IgD-negative memory B cell (primary cell): ENCODE measurements at regions not wholly inside any gene's neighbourhood (a gene's known extent, or its start where the extent isn't known, plus 50 kb on each side); places are given as distances from the start of the nearest gene placed in this dataset.
"Not testable (repeated sequence)": the region's sequence is repeated elsewhere in the genome, so short reads cannot be mapped to it uniquely, and the experiment has no call there.

Experiments
- H3K27ac Mint-ChIP-seq, 3 donors: one replicate each; pipeline ENCODE4 v1.8.0; 2020 to 2022; ENCODE audit warnings: mild to moderate bottlenecking in 3 of 3, mixed read lengths in 3 of 3, moderate library complexity in 1 of 3
- H3K27me3 Mint-ChIP-seq: one replicate; pipeline ENCODE4 v1.8.0; 2021; ENCODE audit warnings: mixed read lengths
- H3K36me3 Mint-ChIP-seq: one replicate; pipeline ENCODE4 v1.8.0; 2020; ENCODE audit warnings: mild to moderate bottlenecking, mixed read lengths
- H3K4me1 Mint-ChIP-seq, 3 donors: one replicate each; pipeline ENCODE4 v1.8.0; 2020 to 2022; ENCODE audit warnings: mixed read lengths in 3 of 3, mild to moderate bottlenecking in 1 of 3
- H3K4me3 Mint-ChIP-seq, 4 donors: one replicate each; pipeline ENCODE4 v1.8.0; 2020 to 2022; ENCODE audit warnings: mild to moderate bottlenecking in 4 of 4, mixed read lengths in 4 of 4, moderate library complexity in 3 of 4
- H3K9me3 Mint-ChIP-seq, 3 donors: one replicate each; pipeline ENCODE4 v1.8.0; 2020 to 2021; ENCODE audit warnings: mixed read lengths in 3 of 3, mild to moderate bottlenecking in 1 of 3

- no peaks in the 10 kb centered on the region for H3K4me1 Mint-ChIP-seq
- H3K27me3 Mint-ChIP-seq = peaks cover 14% of the 10 kb centered on the region
- H3K9me3 Mint-ChIP-seq = no peaks in the 10 kb centered on the region
- H3K4me3 Mint-ChIP-seq = no peak overlapping the region
- no peak overlapping the region for H3K27ac Mint-ChIP-seq
- H3K36me3 Mint-ChIP-seq = no peaks in the 10 kb centered on the region
Measured at GRCh38 chr10:27410153-27410552, 94.0 kb upstream of the RAB18 start.

- peaks cover 11% of the 10 kb centered on the region for H3K27me3 Mint-ChIP-seq
- no peaks in the 10 kb centered on the region for H3K4me1 Mint-ChIP-seq
- no peak overlapping the region for H3K4me3 Mint-ChIP-seq
- H3K27ac Mint-ChIP-seq = no peak overlapping the region
- no peaks in the 10 kb centered on the region for H3K9me3 Mint-ChIP-seq
- no peaks in the 10 kb centered on the region for H3K36me3 Mint-ChIP-seq
Measured at GRCh38 chr10:27407271-27407670, 96.8 kb upstream of the RAB18 start.

DNA sequence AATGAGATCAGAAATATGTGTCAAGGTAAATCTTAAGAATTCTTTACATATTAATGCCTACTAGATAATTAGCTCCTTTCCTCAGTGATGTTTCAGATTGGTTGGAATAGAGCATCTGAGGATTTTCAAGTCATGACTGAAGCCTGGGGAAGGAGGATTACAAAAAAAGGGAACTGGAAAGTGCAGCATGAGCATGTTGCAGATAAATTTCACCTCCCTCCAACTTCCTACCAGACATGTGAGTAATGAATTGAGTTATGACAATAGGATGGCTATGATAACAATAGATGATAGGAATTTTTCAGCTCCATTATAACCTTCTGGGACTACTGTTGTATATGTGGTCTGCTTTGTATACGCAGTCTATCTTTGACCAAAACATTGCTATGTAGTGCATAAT is 104.2 kb upstream of the RAB18 start:
- Mint-ChIP-seq H3K36me3 (peaks cover 2% of the 10 kb centered on the region), H3K4me1 (no peaks in the 10 kb centered on the region), H3K27ac (no peak overlapping the region), H3K27me3 (peaks cover 7% of the 10 kb centered on the region), H3K4me3 (no peak overlapping the region), H3K9me3 (peaks cover 0 to 3% (median 0%) of the 10 kb centered on the region in 3 donors)

DNA sequence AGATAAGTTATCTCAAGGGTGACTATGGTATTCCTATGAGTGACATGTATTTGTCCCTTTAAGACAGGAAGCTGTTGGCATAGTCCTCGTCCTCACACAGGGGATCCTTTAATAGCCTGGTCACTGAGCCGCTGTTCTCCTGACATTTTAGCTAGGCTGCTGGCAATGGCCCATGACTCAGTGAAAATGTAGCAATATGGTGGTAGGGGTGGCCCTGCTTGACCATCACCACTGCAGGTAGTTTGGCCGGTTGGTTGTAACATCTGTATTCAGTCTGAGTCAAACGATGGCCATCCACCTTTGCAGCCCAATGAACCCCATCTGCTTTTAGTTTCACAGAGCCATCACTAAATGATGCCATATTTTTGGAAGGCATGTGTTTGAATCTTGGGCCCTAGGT is 110.1 kb upstream of the RAB18 start:
- Mint-ChIP-seq H3K4me3 (no peak overlapping the region), H3K36me3 (peaks cover 2% of the 10 kb centered on the region), H3K4me1 (no peaks in the 10 kb centered on the region), H3K27ac (peak overlapping the region in 1 of 3 donors; percentile 74), H3K9me3 (peaks cover 5 to 13% (median 9%) of the 10 kb centered on the region in 3 donors), H3K27me3 (peaks cover 8% of the 10 kb centered on the region)

DNA sequence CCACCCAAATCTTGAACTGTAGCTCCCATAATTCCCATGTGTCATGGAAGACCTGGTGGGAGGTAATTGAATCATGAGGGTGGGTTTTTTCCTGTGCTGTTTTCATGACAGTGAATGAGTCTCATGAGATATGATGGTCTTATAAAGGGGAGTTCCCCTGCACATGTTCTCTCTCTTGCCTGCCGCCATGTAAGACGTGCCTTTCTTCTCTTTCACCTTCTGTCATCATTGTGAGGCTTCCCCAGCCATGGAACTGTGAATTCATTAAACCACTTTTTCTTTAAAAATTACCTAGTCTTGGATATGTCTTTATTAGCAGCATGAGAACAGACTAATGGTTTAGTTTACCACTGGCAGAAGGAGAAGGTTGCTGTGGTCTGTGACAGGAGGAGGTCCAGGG is 111.5 kb upstream of the RAB18 start:
- Mint-ChIP-seq H3K4me3 (no peak overlapping the region), H3K9me3 (peaks cover 5 to 13% (median 9%) of the 10 kb centered on the region in 3 donors), H3K4me1 (no peaks in the 10 kb centered on the region), H3K36me3 (peaks cover 2% of the 10 kb centered on the region), H3K27ac (no peak overlapping the region), H3K27me3 (peaks cover 8% of the 10 kb centered on the region)

GRCh38 chr10:27391916-27392315 is 112.2 kb upstream of the RAB18 start:
- Mint-ChIP-seq H3K27ac (no peak overlapping the region), H3K27me3 (peaks cover 8% of the 10 kb centered on the region), H3K36me3 (peaks cover 2% of the 10 kb centered on the region), H3K4me3 (peak overlapping the region in 1 of 4 donors; percentile 20), H3K4me1 (no peaks in the 10 kb centered on the region), H3K9me3 (peaks cover 5 to 13% (median 9%) of the 10 kb centered on the region in 3 donors)

DNA sequence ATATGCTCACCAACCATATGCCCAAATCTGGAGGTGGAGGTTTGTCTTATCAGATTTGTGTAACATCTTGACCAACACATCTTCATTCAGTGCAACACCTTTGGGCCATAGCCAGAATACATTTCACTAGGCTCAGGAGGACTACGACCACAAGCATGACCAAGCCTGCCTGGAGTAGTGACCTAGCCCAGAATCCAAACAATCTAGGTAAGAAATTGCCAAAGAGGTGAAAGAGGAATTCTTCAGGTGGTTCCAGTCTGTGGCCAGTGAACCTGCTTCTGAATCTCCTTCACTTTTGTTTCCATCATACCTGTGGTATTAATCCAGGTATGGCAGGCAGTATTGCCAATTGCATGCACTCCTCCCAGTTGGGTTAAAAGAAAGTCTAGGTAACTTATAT is 112.8 kb upstream of the RAB18 start:
- no peak overlapping the region for H3K4me3 Mint-ChIP-seq
- no peaks in the 10 kb centered on the region for H3K36me3 Mint-ChIP-seq
- H3K27ac Mint-ChIP-seq = no peak overlapping the region
- H3K27me3 Mint-ChIP-seq = peaks cover 9% of the 10 kb centered on the region
- no peaks in the 10 kb centered on the region for H3K4me1 Mint-ChIP-seq
- H3K9me3 Mint-ChIP-seq = peaks cover 5 to 13% (median 9%) of the 10 kb centered on the region in 3 donors

DNA sequence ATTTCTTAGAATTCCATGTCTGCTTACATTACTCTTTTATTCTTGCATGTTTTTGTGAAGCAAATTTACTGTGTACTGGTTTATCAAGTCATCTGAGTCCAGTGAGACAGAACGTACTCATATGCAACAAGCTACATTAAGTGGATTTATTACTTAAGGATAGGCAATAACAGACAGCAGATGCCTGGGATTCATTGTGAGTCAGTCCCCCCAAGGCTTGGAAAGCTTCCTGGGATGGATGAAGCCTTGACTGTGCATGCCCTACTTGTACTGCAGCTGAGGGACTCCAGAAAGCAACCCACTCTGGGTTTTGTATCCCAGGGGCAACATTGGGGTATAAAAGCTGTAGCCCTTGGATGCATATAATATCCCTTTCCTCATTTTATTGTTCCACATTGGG is 113.4 kb upstream of the RAB18 start:
- Mint-ChIP-seq H3K9me3 (peaks cover 5 to 12% (median 9%) of the 10 kb centered on the region in 3 donors), H3K4me3 (no peak overlapping the region), H3K4me1 (no peaks in the 10 kb centered on the region), H3K27me3 (peaks cover 8% of the 10 kb centered on the region), H3K27ac (no peak overlapping the region), H3K36me3 (no peaks in the 10 kb centered on the region)

DNA sequence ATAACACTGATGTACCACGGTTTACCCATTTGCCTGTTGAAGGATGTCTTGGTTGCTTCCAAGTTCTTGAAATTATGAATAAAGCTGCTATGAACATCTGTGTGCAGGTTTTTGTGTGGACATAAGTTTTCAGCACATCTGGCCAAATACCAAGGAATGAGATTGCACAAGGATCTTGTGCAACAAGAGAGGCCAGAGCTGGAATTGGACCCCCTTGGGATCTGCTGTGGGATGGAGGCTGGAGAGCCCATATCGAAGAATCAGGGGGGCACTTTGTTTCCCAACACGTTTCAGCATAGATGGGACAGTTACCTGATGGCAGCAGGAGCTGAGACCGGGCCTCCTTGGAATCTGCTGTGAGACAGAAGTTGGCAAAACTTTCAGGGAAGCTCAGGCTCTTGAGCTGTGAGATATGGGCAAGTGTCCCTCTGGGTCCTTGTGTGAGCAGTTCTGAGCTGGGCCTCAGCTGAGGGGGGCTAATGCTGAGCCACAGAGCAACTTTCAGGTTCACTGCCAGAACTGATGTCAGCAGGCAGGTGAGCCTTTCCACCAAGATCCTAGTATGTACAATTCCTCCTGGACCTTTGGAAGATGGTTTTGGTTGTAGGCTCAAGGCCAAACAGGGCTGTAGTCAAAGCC is 115.2 kb upstream of the RAB18 start:
- Mint-ChIP-seq H3K9me3 (peaks cover 5 to 10% (median 9%) of the 10 kb centered on the region in 3 donors), H3K27me3 (peaks cover 11% of the 10 kb centered on the region), H3K4me3 (no peak overlapping the region), H3K4me1 (no peaks in the 10 kb centered on the region), H3K27ac (no peak overlapping the region), H3K36me3 (no peaks in the 10 kb centered on the region)

DNA sequence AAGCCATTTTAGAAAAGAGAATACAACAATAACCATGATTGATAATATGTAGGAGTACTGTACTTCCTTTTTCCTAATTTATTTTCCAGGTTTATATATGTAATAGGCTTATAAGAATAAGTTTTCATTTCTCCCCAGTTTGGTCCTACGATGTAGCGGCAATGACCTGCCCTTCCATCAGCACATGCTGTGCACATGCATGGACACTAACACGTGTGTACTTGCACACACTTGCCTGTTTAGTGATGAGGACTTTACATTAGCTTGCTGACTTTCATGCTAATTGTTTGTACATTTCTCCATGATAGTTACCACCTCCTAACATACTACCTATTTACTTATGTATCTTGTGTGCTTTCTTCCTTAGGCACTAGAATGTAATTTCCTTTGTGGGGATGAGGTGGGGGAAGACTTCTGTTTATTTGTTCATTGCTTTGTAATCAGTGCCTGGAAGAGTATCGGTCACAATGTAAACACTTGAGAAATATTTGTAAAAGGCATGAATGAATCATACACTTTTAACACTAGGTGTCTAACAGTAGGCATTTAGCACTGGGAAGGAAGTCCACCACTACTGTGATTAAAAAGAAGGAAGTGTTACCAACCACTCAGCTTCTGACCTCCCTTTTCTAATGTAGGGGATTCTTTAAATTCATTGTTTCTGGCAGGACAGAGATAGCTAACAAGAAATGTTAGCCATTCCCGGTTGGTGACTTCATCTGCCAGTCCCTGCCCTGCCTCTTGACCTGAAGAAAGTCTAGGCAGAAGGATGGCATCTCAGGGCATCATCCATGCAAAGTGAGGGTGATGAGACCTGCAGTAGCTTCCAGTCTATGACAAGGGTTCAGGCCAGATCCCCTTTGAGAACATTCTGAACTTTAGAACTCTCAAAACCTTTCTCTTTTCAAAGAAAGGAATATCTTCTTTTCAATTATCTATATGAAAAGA is 120.2 kb upstream of the RAB18 start:
- H3K36me3 Mint-ChIP-seq = no peaks in the 10 kb centered on the region
- H3K4me3 Mint-ChIP-seq = no peak overlapping the region
- H3K27ac Mint-ChIP-seq = no peak overlapping the region
- peaks cover 0 to 2% (median 0%) of the 10 kb centered on the region in 3 donors for H3K4me1 Mint-ChIP-seq
- H3K9me3 Mint-ChIP-seq = no peaks in the 10 kb centered on the region
- H3K27me3 Mint-ChIP-seq = peaks cover 12% of the 10 kb centered on the region

- no peaks in the 10 kb centered on the region for H3K36me3 Mint-ChIP-seq
- no peak overlapping the region for H3K27ac Mint-ChIP-seq
- H3K4me1 Mint-ChIP-seq = peaks cover 0 to 2% (median 0%) of the 10 kb centered on the region in 3 donors
- H3K27me3 Mint-ChIP-seq = peaks cover 12% of the 10 kb centered on the region
- H3K9me3 Mint-ChIP-seq = no peaks in the 10 kb centered on the region
- no peak overlapping the region for H3K4me3 Mint-ChIP-seq
Measured at GRCh38 chr10:27382176-27382575, 121.9 kb upstream of the RAB18 start.

DNA sequence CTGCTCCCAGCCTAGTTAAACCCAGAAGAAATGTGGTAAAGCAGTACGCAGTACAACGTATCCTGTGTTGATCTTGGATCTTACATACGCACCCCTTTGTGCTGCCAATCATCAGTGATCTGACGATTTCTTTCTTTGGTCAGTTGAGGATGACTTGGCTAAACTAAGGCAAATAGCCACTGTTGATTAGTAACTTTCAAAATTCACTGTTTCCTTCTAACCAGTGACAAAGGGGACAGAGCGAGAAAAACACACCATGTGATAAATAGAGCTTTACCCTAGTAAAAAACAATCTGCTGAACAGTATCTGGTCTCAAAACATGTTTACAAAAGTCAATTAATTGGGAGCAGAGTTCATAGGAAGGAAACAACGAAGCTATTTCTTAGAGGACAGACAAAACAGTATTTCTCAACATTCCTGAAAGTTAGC is 123.2 kb upstream of the RAB18 start:
- H3K4me1 Mint-ChIP-seq = peaks cover 0 to 2% (median 0%) of the 10 kb centered on the region in 3 donors
- H3K4me3 Mint-ChIP-seq = no peak overlapping the region
- H3K9me3 Mint-ChIP-seq = no peaks in the 10 kb centered on the region
- peaks cover 10% of the 10 kb centered on the region for H3K27me3 Mint-ChIP-seq
- H3K36me3 Mint-ChIP-seq = no peaks in the 10 kb centered on the region
- no peak overlapping the region for H3K27ac Mint-ChIP-seq

DNA sequence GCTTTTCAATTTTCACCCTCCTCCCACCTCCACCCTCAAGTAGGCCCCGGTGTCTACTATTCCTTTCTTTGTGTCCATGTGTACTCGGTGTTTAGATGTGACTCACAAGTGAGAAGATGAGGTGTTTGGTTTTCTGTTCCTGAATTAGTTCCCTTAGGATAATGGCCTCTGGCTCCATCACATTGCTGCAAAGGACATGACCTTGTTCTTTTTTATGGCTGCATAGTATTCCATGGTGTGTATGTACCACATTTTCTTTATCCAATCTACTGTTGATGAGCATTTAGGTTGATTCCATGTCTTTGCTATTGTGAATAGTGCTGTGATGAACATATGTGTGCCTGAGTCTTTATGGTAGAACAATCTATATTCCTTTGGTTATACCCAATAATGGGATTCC is 125.1 kb upstream of the RAB18 start:
- not testable (repeated sequence) for H3K4me1 Mint-ChIP-seq, H3K27me3 Mint-ChIP-seq, H3K36me3 Mint-ChIP-seq, H3K27ac Mint-ChIP-seq, H3K4me3 Mint-ChIP-seq, H3K9me3 Mint-ChIP-seq

DNA sequence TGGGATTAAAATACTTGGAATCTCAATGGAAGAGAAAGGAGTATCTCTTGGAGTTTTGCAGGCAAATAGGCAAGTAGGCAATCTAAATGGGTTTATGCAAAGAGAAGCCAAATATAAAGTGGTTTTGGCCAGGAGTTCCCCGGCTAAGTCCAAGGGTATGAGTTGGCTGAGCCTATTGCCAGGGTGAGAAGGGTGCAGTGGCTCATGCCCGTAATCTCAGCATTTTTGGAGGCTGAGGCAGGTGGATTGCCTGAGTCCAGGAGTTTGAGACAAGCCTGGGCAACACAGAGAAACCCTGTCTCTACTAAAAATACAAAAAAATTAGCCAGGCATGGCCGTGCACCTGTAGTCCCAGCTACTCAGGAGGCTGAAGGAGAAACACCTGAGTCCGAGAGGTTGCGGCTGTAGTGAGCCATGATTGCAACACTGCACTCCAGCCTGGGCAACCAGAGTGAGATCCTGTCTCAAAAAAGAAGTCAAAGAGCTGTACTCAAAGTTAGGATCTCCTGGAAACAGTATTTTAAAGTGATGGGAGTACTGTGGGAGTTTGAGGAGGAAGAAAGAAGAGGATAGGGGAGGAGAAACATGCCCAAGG is 130.4 kb upstream of the RAB18 start:
- no peak overlapping the region for H3K27ac Mint-ChIP-seq
- no peaks in the 10 kb centered on the region for H3K4me1 Mint-ChIP-seq

GRCh38 chr10:27372095-27372494 is 131.5 kb upstream of the ACBD5 start:
- H3K27me3 Mint-ChIP-seq = no peaks in the 10 kb centered on the region
- no peak overlapping the region for H3K4me3 Mint-ChIP-seq
- no peak overlapping the region for H3K27ac Mint-ChIP-seq
- H3K36me3 Mint-ChIP-seq = no peaks in the 10 kb centered on the region
- H3K9me3 Mint-ChIP-seq = no peaks in the 10 kb centered on the region
- H3K4me1 Mint-ChIP-seq = peaks cover 0 to 2% (median 1%) of the 10 kb centered on the region in 3 donors

More for the DNA sequence above, 130.4 kb upstream of the RAB18 start:
- Mint-ChIP-seq H3K36me3 (no peaks in the 10 kb centered on the region), H3K27me3 (no peaks in the 10 kb centered on the region), H3K9me3 (no peaks in the 10 kb centered on the region), H3K4me3 (no peak overlapping the region)
